ENCODE measurements at regions not wholly inside any gene's neighbourhood (a gene's known extent, or its start where the extent isn't known, plus 50 kb on each side); places are given as distances from the start of the nearest gene placed in this dataset.

- no peak for DNase-seq
These were observed 344.2 kb downstream of the LPIN1 start for GRCh38 chr2:12090590-12090989.

DNA sequence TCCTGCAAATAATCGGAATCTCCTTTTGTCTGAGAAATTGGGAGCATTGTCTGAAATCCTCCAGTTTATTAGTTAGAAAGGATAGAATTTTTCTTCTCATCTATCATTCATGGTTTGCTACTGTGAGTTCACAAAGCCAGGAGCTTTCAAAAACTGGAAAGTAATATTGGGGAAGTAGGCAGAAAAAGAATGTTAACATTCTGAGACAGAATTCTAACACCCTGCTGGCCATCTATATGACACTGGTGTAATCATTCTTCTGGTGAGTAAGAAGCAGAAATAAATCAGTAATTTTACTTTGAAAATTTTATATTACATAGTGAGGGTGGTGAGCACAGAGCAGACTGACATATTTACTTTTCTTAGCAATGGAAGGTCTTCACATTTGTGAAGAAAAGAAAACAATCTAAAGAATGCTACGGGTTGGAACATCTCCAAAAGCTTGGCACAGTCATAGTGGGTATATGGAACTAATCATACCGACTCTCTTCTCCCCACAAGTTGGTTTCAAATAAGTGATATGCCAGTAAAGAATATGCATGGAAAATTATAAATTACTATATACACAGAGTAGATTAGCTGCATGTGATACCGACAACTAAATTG, 344.9 kb downstream of the LPIN1 start:
- DNase-seq, result no peak

GRCh38 chr2:12094134-12094533, 347.7 kb downstream of the LPIN1 start:
- no peak for DNase-seq

- no peak for DNase-seq
These were observed 349.8 kb downstream of the LPIN1 start for GRCh38 chr2:12096051-12096787.

GRCh38 chr2:12096788-12097449, 350.5 kb downstream of the LPIN1 start:
- no peak for DNase-seq

DNA sequence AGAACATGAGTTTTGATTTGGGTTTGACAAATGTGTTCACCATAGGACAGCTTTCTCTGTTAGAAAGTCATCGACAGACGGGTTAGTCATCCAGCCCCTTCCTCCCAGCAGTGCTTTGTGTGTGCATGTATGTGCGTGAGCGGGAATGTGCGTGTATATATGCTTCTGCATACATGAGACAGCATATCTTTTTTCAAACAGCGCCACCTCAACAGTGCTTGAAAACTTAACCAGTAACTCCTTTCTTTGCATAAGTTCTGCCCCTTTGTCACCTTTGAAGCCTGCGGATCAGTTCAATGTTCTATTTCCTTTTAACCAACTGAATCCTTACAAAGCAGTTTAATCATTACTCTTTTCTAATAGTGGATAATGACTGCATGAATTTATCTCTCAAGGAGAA, 351.4 kb downstream of the LPIN1 start:
- no peak for DNase-seq

DNA sequence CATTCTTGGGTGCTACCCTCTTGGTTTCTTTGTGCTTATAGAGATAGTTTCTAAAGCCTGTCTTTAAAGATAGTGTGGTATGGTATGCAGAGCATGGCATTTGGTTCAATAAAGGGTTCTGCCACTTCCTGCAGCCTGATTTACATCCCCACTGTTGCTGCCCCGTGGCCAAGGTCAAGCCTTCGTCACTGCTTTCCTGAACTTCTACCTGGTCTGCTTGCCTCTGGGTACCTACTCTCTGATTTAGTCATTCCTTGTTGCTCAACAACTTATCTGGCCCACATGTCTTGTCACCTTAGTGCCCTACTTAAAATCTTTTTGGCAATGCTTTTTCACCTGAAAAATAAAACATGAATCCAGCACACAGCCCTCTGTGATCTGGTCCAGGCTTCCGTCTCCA, 352.9 kb downstream of the LPIN1 start:
- no peak for DNase-seq

DNA sequence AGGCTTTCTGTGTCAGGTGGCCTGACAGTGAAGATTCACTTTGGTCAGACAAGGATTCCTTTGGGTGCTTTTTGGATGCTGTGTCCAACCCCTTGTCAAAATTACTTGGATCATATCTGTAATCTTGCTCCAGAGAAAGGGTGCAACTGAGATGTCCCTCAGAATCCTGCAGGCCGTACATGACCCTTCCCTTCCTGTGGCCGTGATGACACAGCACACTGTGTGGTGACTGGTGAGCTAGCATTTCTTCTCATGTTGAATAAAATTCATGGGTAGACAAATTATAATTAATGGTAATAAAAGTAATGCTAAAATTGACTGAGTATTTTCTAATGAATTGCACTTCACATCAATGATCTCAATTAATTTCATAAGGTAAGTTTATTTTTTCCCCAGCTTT, 356.2 kb downstream of the LPIN1 start:
- DNase-seq, result no peak

DNA sequence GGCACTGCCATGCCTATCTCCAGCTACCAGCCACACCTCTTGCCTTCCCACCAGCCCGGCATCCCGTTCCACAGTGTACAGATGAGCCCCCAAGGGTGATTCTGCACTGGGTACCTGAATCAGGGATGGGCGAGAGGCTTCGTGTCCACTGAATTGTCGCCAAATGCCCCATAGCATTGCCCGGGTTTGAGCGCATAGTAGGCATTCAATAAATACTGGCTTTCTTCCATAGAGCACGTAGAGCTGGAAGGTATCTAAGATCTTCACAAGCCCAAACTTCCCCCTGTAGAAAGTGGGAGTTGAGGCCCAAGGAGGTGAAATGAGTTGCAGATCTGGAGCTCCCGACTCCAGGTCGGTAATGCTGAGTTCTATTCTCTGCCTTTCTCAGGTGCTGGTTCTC, 358.7 kb downstream of the LPIN1 start:
- no peak for DNase-seq

- no peak for DNase-seq
These were observed 360.1 kb downstream of the LPIN1 start for GRCh38 chr2:12106440-12107080.

GRCh38 chr2:12107321-12107720, 360.9 kb downstream of the LPIN1 start:
- no peak for DNase-seq

DNA sequence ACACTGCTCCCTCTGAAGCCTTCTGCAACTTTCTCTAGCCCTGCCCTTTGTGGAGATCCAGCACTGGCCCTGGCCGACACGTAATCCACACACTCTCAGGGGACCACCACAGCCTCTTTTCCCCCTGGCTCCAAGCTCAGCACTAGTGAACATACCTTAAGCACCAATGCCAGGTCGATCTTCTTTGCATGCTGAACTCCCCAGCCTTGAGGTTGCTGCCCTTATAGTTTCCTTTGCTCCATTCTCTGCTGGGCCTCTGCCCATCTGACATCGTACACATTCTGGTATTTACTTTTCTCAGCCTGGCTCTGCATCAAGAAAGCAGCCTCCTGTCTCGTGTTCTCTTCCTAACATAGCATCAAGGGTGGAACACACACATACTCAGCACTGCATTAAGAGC, 361.5 kb downstream of the LPIN1 start:
- no peak for DNase-seq

DNA sequence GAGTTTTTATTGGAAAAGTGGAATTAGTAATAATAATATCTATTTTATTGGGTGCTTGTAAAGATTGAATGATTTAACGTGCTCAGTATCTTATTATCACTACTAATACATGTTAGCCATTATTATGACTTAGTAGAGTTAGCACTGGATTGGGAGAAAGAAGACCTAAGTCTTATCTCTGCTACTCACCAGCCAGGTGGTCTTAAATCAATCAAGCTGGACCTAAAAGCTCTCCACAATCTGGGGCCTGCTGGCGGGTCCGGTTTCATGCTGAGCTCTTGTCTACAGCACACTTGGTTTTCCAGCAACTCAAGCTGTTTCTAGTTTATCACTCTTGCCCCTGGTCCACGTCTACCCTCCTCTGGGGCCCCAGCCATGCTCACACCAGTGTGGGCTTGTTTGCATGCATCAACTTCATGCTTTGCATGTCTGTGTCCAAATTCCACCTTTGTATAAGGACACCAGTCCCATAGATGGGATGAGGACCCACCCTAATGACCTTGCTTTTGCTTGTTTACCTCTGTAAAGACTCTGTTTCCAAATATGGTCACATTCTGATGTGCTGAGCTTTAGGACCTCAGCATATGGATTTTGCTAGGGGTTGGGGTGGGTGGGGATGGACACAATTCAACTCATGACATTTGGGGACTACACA, 363.1 kb downstream of the LPIN1 start:
- DNase-seq, result no peak

DNA sequence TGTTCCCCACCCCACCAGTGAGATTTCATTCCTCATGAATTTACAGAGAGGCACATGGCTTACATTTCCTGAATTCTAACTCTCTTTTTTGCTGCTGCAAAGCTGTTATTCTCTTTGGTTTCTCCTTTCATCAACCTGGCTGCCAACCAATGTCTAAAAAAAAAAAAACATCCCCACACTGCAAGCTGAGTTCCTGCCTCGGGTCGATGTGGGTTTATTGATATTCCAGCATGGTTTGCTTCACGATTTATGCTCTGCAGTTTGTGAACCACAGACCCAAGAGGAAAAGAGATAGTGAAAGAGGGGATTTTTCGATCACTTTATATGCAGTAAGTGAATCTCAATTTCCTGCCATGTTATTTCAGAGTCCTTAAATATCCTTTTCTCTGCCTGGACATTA, 363.6 kb downstream of the LPIN1 start:
- DNase-seq, result peak; percentile 23

DNA sequence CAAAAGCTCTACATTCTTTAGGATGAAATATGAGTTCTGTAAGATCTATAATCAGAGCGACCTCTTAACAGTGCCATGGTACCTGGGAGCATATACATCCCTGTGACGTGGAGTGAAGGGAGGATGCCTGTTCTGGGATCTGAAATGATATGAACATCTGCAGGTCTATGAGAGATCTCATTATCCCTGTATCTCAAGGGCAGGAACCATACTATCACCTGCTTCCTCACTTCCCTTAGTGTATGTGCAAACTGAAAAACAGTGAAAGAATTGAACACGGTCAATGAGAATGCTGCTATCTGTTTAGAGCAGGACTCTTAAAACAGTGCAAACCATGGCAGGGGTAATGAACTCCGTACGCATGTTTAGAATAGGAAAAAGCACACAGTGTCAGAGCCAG, 364.0 kb downstream of the LPIN1 start:
- no peak for DNase-seq

DNA sequence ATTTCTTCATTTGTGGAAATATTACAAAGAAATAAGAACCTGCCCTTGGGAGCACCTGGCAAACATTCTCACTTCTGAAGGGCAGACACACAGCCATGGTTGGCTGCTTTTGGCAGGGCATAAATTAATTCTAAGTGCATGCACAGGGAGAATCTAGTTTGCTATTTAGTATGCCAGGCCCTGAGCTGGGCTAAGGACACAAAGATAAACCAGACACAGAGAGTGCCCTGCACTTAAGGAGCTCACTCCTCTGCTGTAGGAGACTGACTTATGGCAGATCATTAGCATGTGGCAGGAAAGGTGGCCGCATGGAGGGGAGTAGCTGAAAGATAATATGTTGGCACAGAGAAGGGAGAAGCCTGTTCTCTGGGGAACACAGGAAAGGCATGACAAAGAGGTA, 367.0 kb downstream of the LPIN1 start:
- no peak for DNase-seq

- DNase-seq, result no peak
These were observed 368.4 kb downstream of the LPIN1 start for GRCh38 chr2:12114816-12115215.

GRCh38 chr2:12116228-12116750, 369.9 kb downstream of the LPIN1 start:
- no peak for DNase-seq

DNA sequence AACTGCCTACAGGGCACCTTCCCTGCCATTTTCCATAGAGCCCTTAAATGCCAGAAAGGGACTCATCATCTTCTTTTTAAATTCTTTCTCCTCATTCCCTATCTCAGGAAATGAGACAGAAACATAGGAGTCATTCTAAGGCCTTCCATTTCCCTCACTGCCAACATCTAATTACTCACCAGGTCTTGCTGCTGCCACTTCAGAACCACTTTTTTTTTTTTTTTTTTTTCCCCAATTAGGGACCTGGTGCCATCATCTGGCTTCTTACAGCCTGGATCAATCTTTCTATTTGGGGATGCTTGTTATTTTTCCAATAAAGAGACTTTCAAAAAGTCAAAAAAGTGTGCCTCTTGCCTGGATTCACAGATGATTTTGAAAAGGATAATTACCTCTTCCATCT, 373.4 kb downstream of the LPIN1 start:
- DNase-seq, result no peak

GRCh38 chr2:12120281-12121150, 374.1 kb downstream of the LPIN1 start:
- DNase-seq, result no peak

- DNase-seq, result no peak
These were observed 378.4 kb downstream of the LPIN1 start for GRCh38 chr2:12124790-12125189.

- DNase-seq, result no peak
These were observed 379.9 kb downstream of the LPIN1 start for GRCh38 chr2:12126318-12126717.

Measured in CD4-positive, alpha-beta T cell treated with Interleukin-10 for 1 hour (primary cell).